Thymus (tissue), 11 donors: ENCODE measurements at regions not wholly inside any gene's neighbourhood (a gene's known extent, or its start where the extent isn't known, plus 50 kb on each side); places are given as distances from the start of the nearest gene placed in this dataset.

Experiments
- DNase-seq, 9 donors: peaks; one replicate each; pipeline ENCODE4 v3.0.0-alpha.2; 2013; ENCODE audit warnings: low spot score in 9 of 9, low read depth in 6 of 9, missing footprints in 1 of 9
- H3K27ac ChIP-seq, 2 donors: one replicate each; pipeline ENCODE4 v1.5.1; 2013; ENCODE audit warnings: control low read depth in 1 of 2, low read depth in 1 of 2, low read length in 1 of 2, mild to moderate bottlenecking in 1 of 2, moderate library complexity in 1 of 2
- H3K27me3 ChIP-seq, 2 donors: one replicate each; pipeline ENCODE4 v1.5.1; 2013; ENCODE audit warnings: low read length in 1 of 2; ENCODE audit not compliant: control insufficient read depth in 2 of 2, insufficient read depth in 1 of 2
- H3K36me3 ChIP-seq, 2 donors: one replicate each; pipeline ENCODE4 v1.5.1; 2013; ENCODE audit warnings: low read length in 1 of 2, mild to moderate bottlenecking in 1 of 2, moderate library complexity in 1 of 2; ENCODE audit not compliant: control insufficient read depth in 2 of 2, insufficient read depth in 2 of 2
- H3K4me1 ChIP-seq, 2 donors: one replicate each; pipeline ENCODE4 v1.5.1; 2013; ENCODE audit warnings: low read length in 2 of 2; ENCODE audit not compliant: control insufficient read depth in 2 of 2, insufficient read depth in 2 of 2
- H3K4me3 ChIP-seq, 2 donors: one replicate each; pipeline ENCODE4 v1.5.1; 2013; ENCODE audit warnings: low read length in 2 of 2, control low read depth in 1 of 2, mild to moderate bottlenecking in 1 of 2
- H3K9me3 ChIP-seq, 2 donors: one replicate each; pipeline ENCODE4 v1.5.1; 2013; ENCODE audit warnings: low read length in 1 of 2, mild to moderate bottlenecking in 1 of 2; ENCODE audit not compliant: control insufficient read depth in 2 of 2, insufficient read depth in 1 of 2
- WGBS: extraction: QIAGEN DNeasy Blood & Tissue Kit; methylation state at CpG from one replicate; pipeline ENCODE4 v1.1.7; 2013; 5-methylcytosine and 5-hydroxymethylcytosine counted together
- donor health status: healthy.

- H3K27ac ChIP-seq = no peak overlapping the region
- no peaks in the 10 kb centered on the region for H3K4me1 ChIP-seq
- no peaks in the 10 kb centered on the region for H3K27me3 ChIP-seq
- no peaks in the 10 kb centered on the region for H3K9me3 ChIP-seq
- H3K36me3 ChIP-seq = no peaks in the 10 kb centered on the region
- H3K4me3 ChIP-seq = no peak overlapping the region
- no peak for DNase-seq
- WGBS = 95% methylated on average over 5 of the region's 5 CpGs
Measured at GRCh38 chr15:95226835-95227234, 995.5 kb downstream of the MCTP2 start.

GRCh38 chr15:95227235-95227634 lies 995.9 kb downstream of the MCTP2 start:
- H3K27ac ChIP-seq = no peak overlapping the region
- H3K27me3 ChIP-seq = no peaks in the 10 kb centered on the region
- no peaks in the 10 kb centered on the region for H3K36me3 ChIP-seq
- DNase-seq = no peak
- H3K4me3 ChIP-seq = no peak overlapping the region
- no peaks in the 10 kb centered on the region for H3K9me3 ChIP-seq
- no peaks in the 10 kb centered on the region for H3K4me1 ChIP-seq
- WGBS = 43% methylated on average over 3 of the region's 3 CpGs

DNA sequence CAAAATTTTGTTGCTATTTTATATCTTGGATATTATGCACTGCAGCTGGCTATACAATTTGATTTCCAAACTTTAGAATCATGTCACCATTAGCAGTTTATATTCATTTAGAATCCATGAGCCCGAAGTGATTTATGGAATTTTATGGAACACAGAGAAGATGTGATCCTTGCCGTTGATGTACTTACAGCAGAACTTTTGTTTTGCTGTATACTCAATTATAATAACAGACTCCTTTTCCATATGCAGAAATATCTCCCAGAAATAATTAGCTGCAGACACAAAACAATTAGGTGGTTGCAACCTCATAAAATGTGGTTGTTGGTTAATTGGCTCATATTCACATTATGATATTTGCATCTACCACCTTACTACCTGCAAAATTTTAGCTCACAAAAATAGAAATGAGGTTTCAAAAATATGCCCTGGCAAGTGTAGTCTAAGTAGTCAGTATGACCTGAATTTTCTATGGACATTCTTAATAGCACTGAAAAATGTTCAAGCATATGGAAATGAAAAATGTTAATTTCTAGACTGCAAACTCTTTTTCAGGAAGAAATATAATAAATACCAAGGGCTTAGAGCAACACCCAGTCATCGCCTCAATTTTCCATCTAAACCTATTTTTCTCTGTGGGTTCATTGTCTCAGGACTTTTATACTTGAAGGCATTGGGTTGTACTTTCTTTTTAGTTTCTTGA lies 997.6 kb downstream of the MCTP2 start:
- Histone ChIP-seq H3K36me3 (no peaks in the 10 kb centered on the region), H3K4me1 (no peaks in the 10 kb centered on the region), H3K27me3 (no peaks in the 10 kb centered on the region), H3K9me3 (no peaks in the 10 kb centered on the region), H3K4me3 (no peak overlapping the region), H3K27ac (no peak overlapping the region)
- no peak for DNase-seq
- 95% methylated on average over 3 of the region's 3 CpGs for WGBS

DNA sequence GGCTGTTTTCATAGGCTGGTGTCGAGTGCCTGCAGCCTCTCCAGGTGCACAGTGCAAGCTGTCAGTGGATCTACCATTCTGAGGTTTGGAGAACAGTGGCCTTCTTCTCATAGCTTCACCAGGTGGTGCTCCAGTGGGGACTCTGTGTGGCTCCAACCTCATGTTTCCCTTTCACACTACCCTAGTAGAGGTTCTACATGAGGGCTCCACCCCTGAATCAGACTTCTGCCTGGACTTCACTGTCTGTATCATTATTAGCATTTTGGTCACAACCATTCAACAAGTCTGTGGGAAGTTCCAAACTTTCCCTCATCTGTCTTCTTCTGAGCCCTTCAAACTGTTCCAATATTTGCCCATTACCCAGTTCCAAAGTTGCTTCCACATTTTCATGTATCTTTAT lies 1003.7 kb downstream of the MCTP2 start:
- Histone ChIP-seq H3K4me3 (no peak overlapping the region), H3K9me3 (peaks cover 0 to 8% of the 10 kb centered on the region in 2 donors), H3K27ac (no peak overlapping the region), H3K36me3 (no peaks in the 10 kb centered on the region), H3K4me1 (no peaks in the 10 kb centered on the region), H3K27me3 (no peaks in the 10 kb centered on the region)
- WGBS = 93% methylated on average over 1 of the region's 1 CpG
- DNase-seq = no peak

- Histone ChIP-seq H3K9me3 (no peaks in the 10 kb centered on the region), H3K4me3 (no peak overlapping the region), H3K27me3 (no peaks in the 10 kb centered on the region), H3K36me3 (no peaks in the 10 kb centered on the region), H3K4me1 (no peaks in the 10 kb centered on the region), H3K27ac (no peak overlapping the region)
- 87% methylated on average over 12 of the region's 12 CpGs for WGBS
- no peak for DNase-seq
Measured at GRCh38 chr15:95247071-95247984, 1016.0 kb downstream of the MCTP2 start.

- Histone ChIP-seq H3K4me3 (no peak overlapping the region), H3K4me1 (no peaks in the 10 kb centered on the region), H3K9me3 (no peaks in the 10 kb centered on the region), H3K36me3 (no peaks in the 10 kb centered on the region), H3K27ac (no peak overlapping the region), H3K27me3 (no peaks in the 10 kb centered on the region)
- DNase-seq = no peak
- WGBS = 91% methylated on average over 4 of the region's 4 CpGs
Measured at GRCh38 chr15:95249524-95249923, 1018.2 kb downstream of the MCTP2 start.

- no peak for DNase-seq
- H3K36me3 ChIP-seq = no peaks in the 10 kb centered on the region
- WGBS = 77% methylated on average over 1 of the region's 1 CpG
- H3K4me1 ChIP-seq = no peaks in the 10 kb centered on the region
- no peak overlapping the region for H3K4me3 ChIP-seq
- no peaks in the 10 kb centered on the region for H3K9me3 ChIP-seq
- H3K27ac ChIP-seq = no peak overlapping the region
- no peaks in the 10 kb centered on the region for H3K27me3 ChIP-seq
Measured at GRCh38 chr15:95252404-95252803, 1021.0 kb downstream of the MCTP2 start.

DNA sequence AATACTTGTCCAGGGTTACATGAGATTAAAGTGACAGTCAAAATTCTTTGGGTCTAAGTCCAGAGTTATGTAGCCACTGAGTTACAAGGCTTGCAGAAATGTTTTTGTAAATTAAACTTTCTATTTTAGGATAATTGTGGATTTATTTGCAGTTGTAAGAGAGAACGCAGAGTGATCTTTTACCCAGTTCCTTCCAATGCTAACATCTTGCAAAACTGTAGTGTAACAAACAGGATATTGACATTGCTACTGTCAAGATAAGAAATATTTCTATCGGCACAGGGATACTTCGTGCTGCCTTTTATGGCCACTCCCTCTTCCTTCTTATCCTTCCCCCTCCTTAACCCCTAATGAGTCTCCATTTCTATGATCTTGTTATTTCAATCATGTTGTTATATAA lies 1022.9 kb downstream of the MCTP2 start:
- H3K27me3 ChIP-seq = no peaks in the 10 kb centered on the region
- H3K9me3 ChIP-seq = no peaks in the 10 kb centered on the region
- no peak for DNase-seq
- no peak overlapping the region for H3K4me3 ChIP-seq
- 20% methylated on average over 3 of the region's 3 CpGs for WGBS
- H3K36me3 ChIP-seq = no peaks in the 10 kb centered on the region
- H3K4me1 ChIP-seq = no peaks in the 10 kb centered on the region
- H3K27ac ChIP-seq = no peak overlapping the region

- Histone ChIP-seq H3K27me3 (no peaks in the 10 kb centered on the region), H3K27ac (no peak overlapping the region)
- peak; percentile 13 to 79 (median 46) for DNase-seq
Measured at GRCh38 chr15:95259513-95259912, 1028.2 kb downstream of the MCTP2 start.

More at GRCh38 chr15:95259513-95259912, 1028.2 kb downstream of the MCTP2 start:
- Histone ChIP-seq H3K4me1 (peaks cover 0 to 6% of the 10 kb centered on the region in 2 donors), H3K9me3 (no peaks in the 10 kb centered on the region), H3K4me3 (no peak overlapping the region), H3K36me3 (no peaks in the 10 kb centered on the region)
- 3% methylated on average over 6 of the region's 6 CpGs for WGBS
